ENCODE measurements at regions not wholly inside any gene's neighbourhood (a gene's known extent, or its start where the extent isn't known, plus 50 kb on each side); places are given as distances from the start of the nearest gene placed in this dataset.
"Not testable (repeated sequence)": the region's sequence is repeated elsewhere in the genome, so short reads cannot be mapped to it uniquely, and the experiment has no call there.

DNA sequence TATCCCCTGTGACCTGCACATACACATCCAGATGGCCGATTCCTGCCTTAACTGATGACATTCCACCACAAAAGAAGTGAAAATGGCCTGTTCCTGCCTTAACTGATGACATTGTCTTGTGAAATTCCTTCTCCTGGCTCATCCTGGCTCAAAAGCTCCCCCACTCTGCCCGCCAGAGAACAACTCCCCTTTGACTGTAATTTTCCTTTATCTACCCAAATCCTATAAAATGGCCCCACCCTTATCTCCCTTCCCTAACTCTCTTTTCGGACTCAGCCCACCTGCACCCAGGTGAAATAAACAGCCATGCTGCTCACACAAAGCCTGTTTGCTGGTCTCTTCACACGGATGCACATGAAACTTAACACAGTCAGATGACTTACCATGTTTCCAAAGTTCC, 403.8 kb downstream of the TBC1D32 start:
- H3K9me3 ChIP-seq (ENCODE audit: control insufficient read depth, low read depth, low read length); H3K14ac ChIP-seq (ENCODE audit: insufficient read depth, low read length); H3K23ac ChIP-seq (ENCODE audit: insufficient read length, low read depth, low read length); H3K4me1 ChIP-seq (ENCODE audit: insufficient read depth, low read length); H3K27ac ChIP-seq (ENCODE audit: insufficient read length, low read depth, low read length); H3K9ac ChIP-seq (ENCODE audit: extremely low read depth, insufficient read length, low read length); H3K36me3 Mint-ChIP-seq (ENCODE audit: insufficient read depth in 1 of 3, low read depth in 3 of 3); H3K27me3 ChIP-seq (ENCODE audit: insufficient read depth, low read length); DNase-seq; H4K8ac ChIP-seq (replicated peaks; ENCODE audit: insufficient read length, low read depth, low read length); H3T11ph ChIP-seq (ENCODE audit: low read length); H2BK120ac ChIP-seq (ENCODE audit: low read depth, low read length, poor library complexity, severe bottlenecking); H3K79me2 ChIP-seq (ENCODE audit: insufficient read depth, low read length); H3K18ac ChIP-seq (ENCODE audit: insufficient read length, low read depth, low read length); H3K56ac ChIP-seq (ENCODE audit: insufficient read length, low read depth, low read length); H2BK15ac ChIP-seq (ENCODE audit: low read depth, low read length); H3K79me1 ChIP-seq (ENCODE audit: insufficient read depth, low read depth, low read length, poor library complexity, severe bottlenecking); H2BK20ac ChIP-seq (ENCODE audit: low read depth, low read length, poor library complexity, severe bottlenecking); H4K91ac ChIP-seq (ENCODE audit: insufficient read length, low read depth, low read length); H3K4me3 Mint-ChIP-seq; H4K20me1 ChIP-seq (ENCODE audit: control insufficient read depth, insufficient read depth, insufficient read length); H4K5ac ChIP-seq (ENCODE audit: insufficient read length, low read depth, low read length); H2AK5ac ChIP-seq (ENCODE audit: insufficient read length, low read length); H3K4ac ChIP-seq (ENCODE audit: low read depth, low read length); H2BK12ac ChIP-seq (ENCODE audit: insufficient read length, low read depth, low read length); H3K4me2 ChIP-seq (ENCODE audit: insufficient read depth, insufficient read length, low read length); H3K23me2 ChIP-seq (ENCODE audit: insufficient read length, low read depth, low read length, poor library complexity, severe bottlenecking); H2BK5ac ChIP-seq (ENCODE audit: insufficient read length, low read length); H2AFZ ChIP-seq (ENCODE audit: low read length): not testable (repeated sequence)
- TF ChIP-seq, protein P1, sequence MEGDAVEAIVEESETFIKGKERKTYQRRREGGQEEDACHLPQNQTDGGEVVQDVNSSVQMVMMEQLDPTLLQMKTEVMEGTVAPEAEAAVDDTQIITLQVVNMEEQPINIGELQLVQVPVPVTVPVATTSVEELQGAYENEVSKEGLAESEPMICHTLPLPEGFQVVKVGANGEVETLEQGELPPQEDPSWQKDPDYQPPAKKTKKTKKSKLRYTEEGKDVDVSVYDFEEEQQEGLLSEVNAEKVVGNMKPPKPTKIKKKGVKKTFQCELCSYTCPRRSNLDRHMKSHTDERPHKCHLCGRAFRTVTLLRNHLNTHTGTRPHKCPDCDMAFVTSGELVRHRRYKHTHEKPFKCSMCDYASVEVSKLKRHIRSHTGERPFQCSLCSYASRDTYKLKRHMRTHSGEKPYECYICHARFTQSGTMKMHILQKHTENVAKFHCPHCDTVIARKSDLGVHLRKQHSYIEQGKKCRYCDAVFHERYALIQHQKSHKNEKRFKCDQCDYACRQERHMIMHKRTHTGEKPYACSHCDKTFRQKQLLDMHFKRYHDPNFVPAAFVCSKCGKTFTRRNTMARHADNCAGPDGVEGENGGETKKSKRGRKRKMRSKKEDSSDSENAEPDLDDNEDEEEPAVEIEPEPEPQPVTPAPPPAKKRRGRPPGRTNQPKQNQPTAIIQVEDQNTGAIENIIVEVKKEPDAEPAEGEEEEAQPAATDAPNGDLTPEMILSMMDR (conservative IDR thresholded peaks at IDR 0.05): peak; percentile 29; the same call in 2 of the 3 replicates
- peaks cover 49 to 56% of the 10 kb centered on the region in 2 experiments for H3K4me1 Mint-ChIP-seq
- WGBS (ENCODE audit: extremely low coverage, insufficient read length, low lambda C conversion rate): no CpG with 5 or more reads among the region's 4 CpGs
- peaks cover 10 to 12% of the 10 kb centered on the region in 2 experiments; a peak in 4 of 5 replicates for H3K9me3 Mint-ChIP-seq
- H3K27me3 Mint-ChIP-seq (ENCODE audit: low read depth): peaks cover 12% of the 10 kb centered on the region
- peak overlapping the region in 1 of 3 experiments; percentile 95; a peak in 2 of 7 replicates for H3K27ac Mint-ChIP-seq

Data from H9 (cell line).